NCI-H526 treated with DMSO at 0.1 percent for 48 hours (cell line): ENCODE measurements at regions not wholly inside any gene's neighbourhood (a gene's known extent, or its start where the extent isn't known, plus 50 kb on each side); places are given as distances from the start of the nearest gene placed in this dataset.
"Not testable (repeated sequence)": the region's sequence is repeated elsewhere in the genome, so short reads cannot be mapped to it uniquely, and the experiment has no call there.

Experiments used
- DNase-seq: peaks from one replicate; lab custom pipeline; 2025; lab: John Stamatoyannopoulos, UW

DNA sequence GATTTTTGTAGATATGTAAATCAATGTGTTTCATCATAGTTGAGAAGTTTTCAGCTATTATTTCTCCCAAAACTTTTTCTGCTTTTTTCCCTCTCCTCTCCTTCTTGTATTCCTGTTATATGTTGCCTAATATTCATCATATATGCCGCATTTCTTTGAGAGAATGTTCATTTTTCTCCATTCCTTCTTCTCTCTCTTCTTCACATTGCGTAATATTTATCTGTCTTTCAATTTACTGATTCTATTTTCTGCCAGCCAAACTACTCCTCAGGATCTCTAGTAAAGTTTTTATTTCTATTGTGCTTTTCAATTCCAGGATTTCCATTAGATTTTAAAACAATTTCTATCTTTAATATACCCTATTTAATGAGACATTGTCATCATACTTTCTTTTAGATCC lies 896.8 kb downstream of the EPHA7 start:
- DNase-seq, result no peak

- DNase-seq, result no peak
These were observed 897.8 kb downstream of the EPHA7 start for GRCh38 chr6:92521553-92521952.

GRCh38 chr6:92510137-92510536 lies 909.2 kb downstream of the EPHA7 start:
- DNase-seq, result no peak

- no peak for DNase-seq
These were observed 911.8 kb downstream of the EPHA7 start for GRCh38 chr6:92507552-92507951.

DNA sequence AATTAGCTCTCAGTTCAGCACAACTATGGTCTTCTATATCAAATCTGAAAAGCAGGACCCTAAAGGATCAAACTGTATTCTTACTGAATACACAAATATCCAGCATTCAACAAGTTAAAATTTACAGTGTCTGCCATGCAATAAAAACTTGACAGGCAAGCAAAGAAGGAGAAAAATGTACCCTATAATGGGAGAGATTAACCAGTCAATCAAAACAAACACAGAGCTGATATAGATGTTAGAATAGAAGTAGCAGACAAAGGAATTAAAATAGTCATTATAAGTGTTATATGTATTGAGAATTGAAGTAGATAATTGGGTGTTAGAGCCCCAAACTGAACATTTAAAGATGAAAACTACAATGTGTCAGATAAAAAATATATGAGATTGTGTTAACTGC lies 914.9 kb downstream of the EPHA7 start:
- no peak for DNase-seq

- no peak for DNase-seq
These were observed 922.1 kb downstream of the EPHA7 start for GRCh38 chr6:92497281-92497680.

DNA sequence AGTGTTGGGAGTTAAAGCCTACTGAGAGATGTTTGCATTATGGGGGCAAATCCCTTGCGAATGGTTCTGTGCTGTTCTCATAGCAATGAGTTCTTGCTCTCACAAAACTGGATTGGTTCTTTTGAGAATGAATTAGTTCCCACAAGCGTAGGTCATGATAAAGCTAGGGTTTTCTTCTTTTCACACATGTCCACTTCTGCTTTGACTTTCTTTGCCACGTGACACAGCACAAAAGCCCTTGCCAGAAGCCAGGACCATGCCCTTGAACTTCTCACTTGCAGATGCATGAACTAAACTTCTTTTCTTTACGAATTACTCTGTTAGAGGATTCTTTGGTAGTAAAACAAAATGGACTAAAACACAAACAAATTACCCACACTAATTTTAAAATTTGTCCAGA lies 922.8 kb downstream of the EPHA7 start:
- no peak for DNase-seq

GRCh38 chr6:92495242-92495641 lies 924.1 kb downstream of the EPHA7 start:
- no peak for DNase-seq

GRCh38 chr6:92485487-92485886 lies 933.9 kb downstream of the EPHA7 start:
- no peak for DNase-seq

DNA sequence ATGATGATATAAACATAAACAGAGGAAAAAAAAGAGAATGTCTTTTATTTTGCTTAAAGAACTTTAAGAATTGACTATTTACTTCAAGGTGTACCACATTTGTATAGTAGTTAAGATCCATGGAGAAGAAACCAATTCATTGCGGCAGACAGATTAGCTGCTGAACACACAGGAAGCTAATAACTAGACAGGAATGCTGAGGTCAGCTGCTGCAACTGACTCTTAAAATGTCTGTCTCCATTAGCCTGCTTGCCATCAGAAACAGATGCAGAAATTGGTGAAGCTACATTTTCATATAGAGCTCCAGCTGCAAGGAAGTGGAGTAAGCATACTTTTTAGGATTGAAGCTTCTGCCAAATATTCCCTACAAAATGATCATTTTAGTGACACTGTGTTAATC lies 939.5 kb downstream of the EPHA7 start:
- no peak for DNase-seq

DNA sequence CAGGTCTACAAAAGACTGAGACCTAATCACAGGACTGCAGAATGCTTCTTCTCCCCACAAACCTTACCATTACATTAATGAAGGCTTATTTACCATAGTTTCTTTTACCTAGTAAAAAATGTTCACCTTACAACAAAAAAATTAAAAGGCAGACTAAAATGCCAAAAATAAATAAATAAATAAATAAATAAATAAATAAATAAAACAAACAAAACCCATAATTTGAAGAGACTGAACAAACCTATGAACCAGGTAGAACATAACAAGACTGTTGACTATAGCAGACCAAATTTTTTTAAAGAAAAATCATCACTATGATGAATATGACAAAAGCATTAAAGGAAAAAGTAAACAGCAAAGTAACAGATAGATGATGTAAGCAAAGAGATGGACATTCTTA lies 946.3 kb downstream of the EPHA7 start:
- DNase-seq, result no peak

GRCh38 chr6:92469186-92469828 lies 950.1 kb downstream of the EPHA7 start:
- DNase-seq, result no peak

DNA sequence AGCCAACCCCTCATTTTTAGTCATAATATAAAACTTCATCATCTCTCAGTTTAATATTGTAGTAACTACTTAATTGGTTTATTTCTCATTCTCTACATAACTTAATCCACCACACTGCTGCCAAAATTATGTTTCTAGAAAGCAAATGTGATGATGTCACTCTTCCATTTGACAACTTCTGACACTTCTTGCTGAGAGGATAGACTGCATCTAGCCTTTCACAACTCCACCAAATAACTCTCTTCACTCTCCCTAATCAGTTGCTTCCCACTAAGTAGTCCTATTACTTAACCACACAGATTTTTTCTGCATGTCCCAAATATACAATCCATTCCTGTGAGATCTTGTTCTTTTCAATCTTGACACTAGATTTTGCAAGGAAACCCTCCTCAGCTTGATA lies 951.3 kb downstream of the EPHA7 start:
- DNase-seq, result no peak

- DNase-seq, result no peak
These were observed 959.2 kb downstream of the EPHA7 start for GRCh38 chr6:92460133-92460532.

GRCh38 chr6:92459606-92460005 lies 959.8 kb downstream of the EPHA7 start:
- DNase-seq, result no peak

GRCh38 chr6:92446052-92446451 lies 973.3 kb downstream of the EPHA7 start:
- DNase-seq, result no peak

DNA sequence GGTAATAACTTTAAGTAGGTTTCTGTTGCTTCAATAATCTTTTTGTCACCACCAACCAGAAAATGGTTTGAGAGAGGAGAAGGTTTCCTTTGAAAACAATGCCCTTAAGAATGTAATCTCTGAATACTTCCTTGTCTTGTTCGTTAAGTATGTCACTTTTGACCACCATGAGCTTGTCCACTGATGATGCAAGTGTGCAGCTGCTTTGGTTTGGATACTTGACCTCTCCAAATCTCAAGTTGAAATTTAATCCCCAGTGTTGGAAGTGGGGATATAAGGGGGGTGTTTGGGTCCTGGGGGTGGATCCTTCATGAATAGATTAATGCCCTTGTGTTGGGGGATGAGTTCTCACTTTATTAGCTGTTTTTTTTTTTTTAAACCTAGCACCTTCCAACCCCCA lies 985.4 kb downstream of the EPHA7 start:
- no peak for DNase-seq

GRCh38 chr6:92431502-92431901 lies 987.9 kb downstream of the EPHA7 start:
- DNase-seq, result no peak

GRCh38 chr6:92428448-92428847 lies 990.9 kb downstream of the EPHA7 start:
- DNase-seq, result no peak

DNA sequence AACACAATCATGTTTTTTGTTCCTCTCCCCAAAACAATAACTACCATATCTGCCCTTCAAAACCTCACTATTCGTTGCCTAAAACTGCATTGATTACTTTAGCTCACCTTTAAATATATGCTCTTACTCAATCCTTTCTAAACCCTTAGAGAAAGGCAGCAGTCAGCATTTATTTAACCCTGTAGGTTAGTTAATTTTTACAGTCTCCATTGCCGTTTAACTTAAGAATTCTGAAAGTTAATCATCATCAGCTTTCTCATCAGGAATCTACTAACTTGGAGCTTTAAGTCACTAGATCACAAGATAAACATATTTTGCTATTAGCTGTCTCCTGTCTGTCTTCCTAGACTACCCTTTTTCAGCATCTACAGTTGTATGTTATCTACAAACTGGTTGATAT lies 991.9 kb downstream of the EPHA7 start:
- no peak for DNase-seq

DNA sequence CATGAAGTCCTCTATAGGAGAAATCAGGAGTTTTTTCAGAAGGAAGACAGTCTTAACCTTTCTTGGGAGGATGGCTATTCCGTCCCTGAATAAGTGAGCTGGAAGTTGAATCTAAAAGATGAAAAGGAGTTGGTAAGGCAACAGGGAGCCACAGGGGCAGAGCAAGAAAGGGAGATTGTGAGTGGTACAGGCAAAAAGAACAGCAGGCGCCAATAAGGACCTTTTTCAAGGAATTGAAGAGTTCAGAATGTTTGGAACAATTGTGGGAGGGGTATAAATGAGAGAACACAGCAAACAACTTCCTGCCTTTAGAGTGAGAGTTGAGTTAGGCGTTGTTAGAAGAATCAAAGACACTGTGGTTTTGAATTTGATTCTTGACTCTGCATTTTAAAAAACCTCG lies 1003.7 kb downstream of the EPHA7 start:
- DNase-seq, result no peak

DNA sequence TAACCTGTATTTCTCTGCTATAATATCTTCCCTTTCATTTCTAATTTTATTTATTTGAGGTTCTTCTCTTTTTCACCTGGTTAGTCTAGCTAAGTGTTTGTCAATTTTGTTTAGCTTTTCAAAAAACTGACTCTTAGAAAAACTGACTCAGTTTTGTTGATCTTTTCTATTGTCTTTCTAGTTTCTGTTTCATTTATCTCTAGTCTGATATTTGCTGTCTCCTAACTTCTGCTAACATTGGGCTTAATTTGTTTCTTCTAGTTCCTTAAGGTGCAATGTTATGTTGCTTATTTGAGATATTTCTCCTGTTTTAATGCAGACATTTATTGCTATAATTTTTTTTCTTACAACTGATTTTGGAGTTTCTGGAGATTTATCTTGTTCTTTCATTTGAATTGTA lies 1011.0 kb downstream of the EPHA7 start:
- no peak for DNase-seq

- DNase-seq, result no peak
These were observed 1015.1 kb downstream of the EPHA7 start for GRCh38 chr6:92404281-92404680.

DNA sequence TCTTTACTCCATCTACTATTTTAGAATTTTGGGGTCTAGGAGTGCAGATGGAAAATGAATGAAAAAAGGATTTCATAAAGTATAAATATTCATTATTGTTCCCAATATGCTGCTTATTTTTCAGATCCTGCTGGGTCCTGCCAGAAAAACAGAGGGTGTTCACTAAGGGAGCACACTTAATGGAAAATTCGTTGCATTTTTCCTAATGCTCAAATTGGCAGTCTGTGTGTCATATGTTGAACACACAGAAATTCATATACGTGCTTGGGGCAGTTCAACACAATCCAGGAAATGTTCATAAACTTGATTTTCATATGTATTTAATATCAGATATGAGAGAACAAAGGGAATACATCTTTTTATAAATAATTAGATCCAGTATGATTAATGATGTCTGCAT lies 1019.4 kb downstream of the EPHA7 start:
- no peak for DNase-seq

- DNase-seq, result not testable (repeated sequence)
These were observed 1030.7 kb downstream of the EPHA7 start for GRCh38 chr6:92388706-92389105.
